ENCODE measurements at regions not wholly inside any gene's neighbourhood (a gene's known extent, or its start where the extent isn't known, plus 50 kb on each side); places are given as distances from the start of the nearest gene placed in this dataset.

- Histone ChIP-seq H3K9me3 (replicated peaks) (no peaks in the 10 kb centered on the region), H3K36me3 (no peaks in the 10 kb centered on the region), H3K4me1 (replicated peaks) (no peaks in the 10 kb centered on the region), H3K27ac (no peak overlapping the region), H3K27me3 (replicated peaks) (no peaks in the 10 kb centered on the region), H3K4me3 (no peak overlapping the region)
- no peak for DNase-seq (ENCODE audit: low read depth in 1 of 2, low spot score in 2 of 2)
Measured at GRCh38 chr18:29616867-29617266, 1425.7 kb downstream of the DSC3 start.

- Histone ChIP-seq H3K4me1 (replicated peaks) (no peaks in the 10 kb centered on the region), H3K9me3 (replicated peaks) (no peaks in the 10 kb centered on the region; the same call in 1 of the 2 replicates), H3K27ac (no peak overlapping the region), H3K4me3 (no peak overlapping the region), H3K27me3 (replicated peaks) (no peaks in the 10 kb centered on the region), H3K36me3 (no peaks in the 10 kb centered on the region)
- DNase-seq (ENCODE audit: low read depth in 1 of 2, low spot score in 2 of 2) = no peak
Measured at GRCh38 chr18:29608982-29609381, 1432.1 kb upstream of the CDH2 start.

- DNase-seq (ENCODE audit: low read depth in 1 of 2, low spot score in 2 of 2) = no peak
- Histone ChIP-seq H3K36me3 (no peaks in the 10 kb centered on the region), H3K27me3 (replicated peaks) (no peaks in the 10 kb centered on the region), H3K4me1 (replicated peaks) (no peaks in the 10 kb centered on the region), H3K27ac (no peak overlapping the region), H3K4me3 (no peak overlapping the region), H3K9me3 (replicated peaks) (no peaks in the 10 kb centered on the region; the same call in 1 of the 2 replicates)
Measured at GRCh38 chr18:29605365-29605764, 1428.4 kb upstream of the CDH2 start.

GRCh38 chr18:29596959-29597358, 1420.0 kb upstream of the CDH2 start:
- DNase-seq (ENCODE audit: low read depth in 1 of 2, low spot score in 2 of 2) = no peak
- Histone ChIP-seq H3K27me3 (replicated peaks) (no peaks in the 10 kb centered on the region), H3K4me1 (replicated peaks) (no peaks in the 10 kb centered on the region), H3K36me3 (no peaks in the 10 kb centered on the region), H3K9me3 (replicated peaks) (no peaks in the 10 kb centered on the region), H3K27ac (no peak overlapping the region), H3K4me3 (no peak overlapping the region)

- H3K9me3 ChIP-seq (replicated peaks) = no peaks in the 10 kb centered on the region
- H3K4me1 ChIP-seq (replicated peaks) = no peaks in the 10 kb centered on the region
- H3K36me3 ChIP-seq = no peaks in the 10 kb centered on the region
- H3K27ac ChIP-seq = no peak overlapping the region
- no peak overlapping the region for H3K4me3 ChIP-seq
- no peaks in the 10 kb centered on the region for H3K27me3 ChIP-seq (replicated peaks)
- DNase-seq (ENCODE audit: low read depth in 1 of 2, low spot score in 2 of 2) = no peak
Measured at GRCh38 chr18:29594493-29594892, 1417.6 kb upstream of the CDH2 start.

- Histone ChIP-seq H3K27me3 (replicated peaks) (no peaks in the 10 kb centered on the region), H3K9me3 (replicated peaks) (no peaks in the 10 kb centered on the region), H3K4me1 (replicated peaks) (no peaks in the 10 kb centered on the region), H3K36me3 (no peaks in the 10 kb centered on the region), H3K27ac (no peak overlapping the region), H3K4me3 (no peak overlapping the region)
- no peak for DNase-seq (ENCODE audit: low read depth in 1 of 2, low spot score in 2 of 2)
Measured at GRCh38 chr18:29588446-29589100, 1411.6 kb upstream of the CDH2 start.

- H3K4me3 ChIP-seq = no peak overlapping the region
- no peak overlapping the region for H3K27ac ChIP-seq
- no peaks in the 10 kb centered on the region for H3K4me1 ChIP-seq (replicated peaks)
- no peaks in the 10 kb centered on the region for H3K9me3 ChIP-seq (replicated peaks)
- no peaks in the 10 kb centered on the region for H3K27me3 ChIP-seq (replicated peaks)
- DNase-seq (ENCODE audit: low read depth in 1 of 2, low spot score in 2 of 2) = no peak
- no peaks in the 10 kb centered on the region for H3K36me3 ChIP-seq
Measured at GRCh38 chr18:29586210-29586609, 1409.3 kb upstream of the CDH2 start.

GRCh38 chr18:29560270-29560669, 1383.3 kb upstream of the CDH2 start:
- Histone ChIP-seq H3K4me1 (replicated peaks) (no peaks in the 10 kb centered on the region), H3K9me3 (replicated peaks) (no peaks in the 10 kb centered on the region), H3K27me3 (replicated peaks) (no peaks in the 10 kb centered on the region), H3K4me3 (no peak overlapping the region), H3K27ac (no peak overlapping the region), H3K36me3 (no peaks in the 10 kb centered on the region)
- no peak for DNase-seq (ENCODE audit: low read depth in 1 of 2, low spot score in 2 of 2)

GRCh38 chr18:29556070-29556469, 1379.1 kb upstream of the CDH2 start:
- Histone ChIP-seq H3K4me1 (replicated peaks) (no peaks in the 10 kb centered on the region), H3K27me3 (replicated peaks) (no peaks in the 10 kb centered on the region), H3K27ac (no peak overlapping the region), H3K36me3 (no peaks in the 10 kb centered on the region), H3K9me3 (replicated peaks) (no peaks in the 10 kb centered on the region), H3K4me3 (no peak overlapping the region)
- no peak for DNase-seq (ENCODE audit: low read depth in 1 of 2, low spot score in 2 of 2)

- H3K27me3 ChIP-seq (replicated peaks) = no peaks in the 10 kb centered on the region
- no peaks in the 10 kb centered on the region for H3K9me3 ChIP-seq (replicated peaks)
- DNase-seq (ENCODE audit: low read depth in 1 of 2, low spot score in 2 of 2) = no peak
- H3K4me1 ChIP-seq (replicated peaks) = no peaks in the 10 kb centered on the region
- H3K36me3 ChIP-seq = no peaks in the 10 kb centered on the region
- H3K27ac ChIP-seq = no peak overlapping the region
- H3K4me3 ChIP-seq = no peak overlapping the region
Measured at GRCh38 chr18:29549759-29550158, 1372.8 kb upstream of the CDH2 start.

GRCh38 chr18:29547626-29548025, 1370.7 kb upstream of the CDH2 start:
- Histone ChIP-seq H3K4me1 (replicated peaks) (no peaks in the 10 kb centered on the region), H3K9me3 (replicated peaks) (no peaks in the 10 kb centered on the region), H3K27ac (no peak overlapping the region), H3K27me3 (replicated peaks) (no peaks in the 10 kb centered on the region), H3K36me3 (no peaks in the 10 kb centered on the region), H3K4me3 (no peak overlapping the region)
- DNase-seq (ENCODE audit: low read depth in 1 of 2, low spot score in 2 of 2) = no peak

GRCh38 chr18:29540548-29540947, 1363.6 kb upstream of the CDH2 start:
- no peak overlapping the region for H3K4me3 ChIP-seq
- H3K27ac ChIP-seq = no peak overlapping the region
- H3K27me3 ChIP-seq (replicated peaks) = no peaks in the 10 kb centered on the region
- H3K36me3 ChIP-seq = no peaks in the 10 kb centered on the region
- H3K9me3 ChIP-seq (replicated peaks) = no peaks in the 10 kb centered on the region
- no peak for DNase-seq (ENCODE audit: low read depth in 1 of 2, low spot score in 2 of 2)
- no peaks in the 10 kb centered on the region for H3K4me1 ChIP-seq (replicated peaks)

- no peak overlapping the region for H3K4me3 ChIP-seq
- H3K27me3 ChIP-seq (replicated peaks) = no peaks in the 10 kb centered on the region
- no peak for DNase-seq (ENCODE audit: low read depth in 1 of 2, low spot score in 2 of 2)
Measured at GRCh38 chr18:29531746-29532145, 1354.8 kb upstream of the CDH2 start.

GRCh38 chr18:29523371-29523770, 1346.4 kb upstream of the CDH2 start:
- no peak overlapping the region for H3K27ac ChIP-seq
- H3K36me3 ChIP-seq = no peaks in the 10 kb centered on the region
- H3K4me1 ChIP-seq (replicated peaks) = no peaks in the 10 kb centered on the region
- no peaks in the 10 kb centered on the region for H3K9me3 ChIP-seq (replicated peaks)
- DNase-seq (ENCODE audit: low read depth in 1 of 2, low spot score in 2 of 2) = no peak
- no peaks in the 10 kb centered on the region for H3K27me3 ChIP-seq (replicated peaks)
- H3K4me3 ChIP-seq = no peak overlapping the region

More at GRCh38 chr18:29531746-29532145, 1354.8 kb upstream of the CDH2 start:
- H3K36me3 ChIP-seq = no peaks in the 10 kb centered on the region
- no peak overlapping the region for H3K27ac ChIP-seq
- H3K4me1 ChIP-seq (replicated peaks) = no peaks in the 10 kb centered on the region
- no peaks in the 10 kb centered on the region for H3K9me3 ChIP-seq (replicated peaks)

- H3K36me3 ChIP-seq = no peaks in the 10 kb centered on the region
- no peak overlapping the region for H3K27ac ChIP-seq
- DNase-seq (ENCODE audit: low read depth in 1 of 2, low spot score in 2 of 2) = no peak
- H3K4me3 ChIP-seq = no peak overlapping the region
- H3K27me3 ChIP-seq (replicated peaks) = no peaks in the 10 kb centered on the region
- 0 out of 2 replicates have a peak, but pooled peaks cover 2% of the 10 kb centered on the region for H3K9me3 ChIP-seq (replicated peaks)
- no peaks in the 10 kb centered on the region for H3K4me1 ChIP-seq (replicated peaks)
Measured at GRCh38 chr18:29512761-29513160, 1335.8 kb upstream of the CDH2 start.

Measured in SJSA1 (cell line).